ENCODE measurements at regions not wholly inside any gene's neighbourhood (a gene's known extent, or its start where the extent isn't known, plus 50 kb on each side); places are given as distances from the start of the nearest gene placed in this dataset.

- no peak for TF ChIP-seq CTCF (IDR thresholded peaks at IDR 0.05; ENCODE audit: extremely low read depth in 1 of 2, insufficient read depth in 1 of 2, low read depth in 1 of 2, low read length in 2 of 2)
- TF ChIP-seq POLR2A (IDR thresholded peaks at IDR 0.05; ENCODE audit: low read depth, low read length): no peak
- no peak for TF ChIP-seq MAX (IDR thresholded peaks at IDR 0.05; ENCODE audit: insufficient read depth, insufficient read length)
- TF ChIP-seq POLR2AphosphoS5 (IDR thresholded peaks at IDR 0.05; ENCODE audit: insufficient read depth, low read depth, low read length): no peak
- no peak for TF ChIP-seq MYC (IDR thresholded peaks at IDR 0.05; ENCODE audit: low read depth, low read length)
- no peak for TF ChIP-seq EZH2 (IDR thresholded peaks at IDR 0.05; ENCODE audit: borderline replicate concordance, low read depth, low read length, severe bottlenecking)
- no peak for TF ChIP-seq JUN (IDR thresholded peaks at IDR 0.05; ENCODE audit: borderline replicate concordance, insufficient read depth, insufficient read length, low read depth)
- no peak for TF ChIP-seq GATA2 (IDR thresholded peaks at IDR 0.05; ENCODE audit: insufficient read depth, insufficient read length, low read depth, low read length)
Observed at GRCh38 chr5:92916036-92916435, 665.0 kb downstream of the NR2F1-AS1 start.

Measured in endothelial cell of umbilical vein (primary cell).